Myocyte (in vitro differentiated cells): ENCODE measurements at regions not wholly inside any gene's neighbourhood (a gene's known extent, or its start where the extent isn't known, plus 50 kb on each side); places are given as distances from the start of the nearest gene placed in this dataset.
"Not testable (repeated sequence)": the region's sequence is repeated elsewhere in the genome, so short reads cannot be mapped to it uniquely, and the experiment has no call there.

Source experiments
- DNase-seq: peaks from one replicate; pipeline ENCODE4 v3.0.0-alpha.2; 2012; ENCODE audit warnings: low read depth

DNA sequence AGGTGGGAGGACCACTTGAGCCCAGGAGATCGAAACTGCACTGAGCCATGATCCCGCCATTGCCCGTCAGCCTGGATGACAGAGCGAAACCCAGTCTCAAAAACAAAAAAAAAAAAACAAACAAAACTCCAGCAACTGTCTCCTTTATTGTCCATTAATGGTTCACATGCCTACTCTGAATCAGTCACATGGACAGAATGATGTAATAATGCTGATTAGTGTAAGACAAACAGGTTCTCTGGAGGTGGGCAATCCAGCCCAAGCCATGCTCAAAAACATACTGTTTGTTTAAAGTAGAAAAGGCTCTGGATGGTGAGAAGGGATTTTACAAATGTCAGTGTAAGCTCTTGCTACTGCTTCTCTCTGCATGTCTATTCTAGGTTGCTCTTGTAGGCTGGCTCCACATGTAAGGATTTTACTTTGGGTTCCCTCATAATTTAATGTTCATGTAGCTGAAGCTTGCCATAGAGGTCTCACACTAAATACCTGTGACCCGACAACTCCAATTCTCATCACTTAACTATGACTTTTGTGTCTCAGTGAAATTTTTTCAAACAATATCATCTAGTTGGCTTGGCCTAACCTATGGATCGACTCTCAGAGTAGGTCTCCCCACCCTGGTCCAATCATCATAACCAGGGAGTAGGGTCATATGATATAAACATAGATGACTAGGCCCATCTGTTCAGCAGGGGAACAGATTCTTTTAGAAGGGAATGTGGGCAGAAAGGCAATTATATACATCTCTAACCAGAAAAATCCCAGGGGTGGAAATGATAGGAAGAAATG lies 83.9 kb upstream of the SLC39A10 start:
- no peak for DNase-seq

- no peak for DNase-seq
These were observed 86.7 kb upstream of the SLC39A10 start for GRCh38 chr2:195570329-195570728.

GRCh38 chr2:195569255-195569654 lies 87.8 kb upstream of the SLC39A10 start:
- no peak for DNase-seq

- DNase-seq: not testable (repeated sequence)
These were observed 92.3 kb upstream of the SLC39A10 start for GRCh38 chr2:195564625-195565135.

- DNase-seq: no peak
These were observed 93.0 kb upstream of the SLC39A10 start for GRCh38 chr2:195563857-195564512.

- no peak for DNase-seq
These were observed 94.2 kb upstream of the SLC39A10 start for GRCh38 chr2:195562570-195563566.

DNA sequence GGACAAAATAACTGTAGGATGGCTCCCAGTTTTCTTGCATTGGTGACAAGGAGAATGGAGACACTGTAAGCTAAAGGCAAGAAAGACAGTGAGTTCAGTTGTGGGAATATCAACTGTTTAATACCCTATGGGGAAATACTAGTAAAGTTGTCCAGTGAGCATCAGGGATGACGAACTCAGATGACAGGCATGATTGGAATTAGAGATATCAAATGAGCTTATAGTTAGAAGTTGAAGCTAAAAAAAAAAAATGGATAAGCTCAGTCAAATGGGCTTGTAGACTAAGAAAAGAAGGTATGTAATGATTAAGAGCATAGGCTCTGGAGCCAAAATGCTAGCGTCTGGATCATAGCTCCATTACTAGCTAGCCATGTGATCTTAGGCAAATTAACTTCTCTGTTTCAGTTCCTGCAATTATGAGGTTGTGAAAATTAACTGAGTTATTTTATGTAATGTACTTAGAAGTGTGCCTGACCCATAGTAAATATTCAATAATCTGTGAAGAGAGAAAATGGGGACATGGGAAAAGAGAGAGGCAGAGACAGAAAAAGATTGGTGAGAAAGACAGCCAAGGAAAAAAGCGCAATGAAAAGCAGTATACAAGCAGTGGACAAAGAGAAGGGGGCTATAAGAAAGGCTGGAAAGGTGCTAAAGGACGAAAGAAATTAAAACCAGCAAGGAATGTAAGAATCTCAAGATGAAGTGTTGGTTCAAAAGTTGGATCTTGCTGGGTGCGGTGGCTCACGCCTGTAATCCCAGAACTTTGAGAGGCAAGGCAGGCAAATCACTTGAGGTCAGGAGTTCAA lies 95.7 kb upstream of the SLC39A10 start:
- peak; percentile 30 for DNase-seq

GRCh38 chr2:195560209-195560895 lies 96.7 kb upstream of the SLC39A10 start:
- DNase-seq: no peak

DNA sequence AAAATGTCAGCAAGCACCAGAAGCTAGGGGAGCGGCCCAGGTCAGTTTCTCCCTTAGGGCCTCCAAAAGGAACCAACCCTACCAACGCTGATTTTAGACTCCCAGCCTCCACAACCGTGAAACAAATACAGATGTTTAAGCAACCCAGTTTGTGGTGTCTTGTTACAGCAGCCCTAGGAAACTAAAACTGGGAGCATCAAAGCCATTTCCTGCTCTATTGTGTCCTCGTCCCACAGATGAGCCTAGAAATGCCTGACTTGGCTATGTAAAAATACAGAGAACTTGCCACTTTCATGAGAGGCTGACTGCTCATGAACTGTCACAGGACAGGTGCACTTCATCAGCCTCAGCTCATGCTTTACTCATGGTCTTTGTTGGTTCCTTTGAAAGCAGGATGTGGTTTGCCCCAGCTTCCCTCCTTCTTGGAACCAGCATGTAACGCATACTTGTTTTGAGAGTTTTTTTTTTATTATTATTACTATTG lies 97.6 kb upstream of the SLC39A10 start:
- peak; percentile 73 for DNase-seq

DNA sequence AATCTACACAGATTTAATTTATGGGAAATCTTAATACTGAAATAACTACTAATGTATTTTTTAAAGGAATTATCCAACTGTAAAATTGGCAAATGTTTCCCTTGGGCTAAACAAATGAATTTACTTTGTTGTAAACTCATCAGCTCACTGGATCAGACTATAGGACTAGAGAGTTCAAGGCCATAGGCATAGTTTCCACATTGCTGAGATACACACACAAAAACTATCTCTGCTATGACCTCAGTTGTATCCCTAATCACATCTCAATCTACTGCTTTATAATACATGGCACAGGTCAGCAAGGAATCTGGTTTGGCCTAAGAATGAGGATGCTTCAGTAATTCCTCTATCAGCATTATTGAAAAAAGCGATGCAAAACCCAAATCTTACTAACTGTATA lies 101.1 kb upstream of the SLC39A10 start:
- no peak for DNase-seq

DNA sequence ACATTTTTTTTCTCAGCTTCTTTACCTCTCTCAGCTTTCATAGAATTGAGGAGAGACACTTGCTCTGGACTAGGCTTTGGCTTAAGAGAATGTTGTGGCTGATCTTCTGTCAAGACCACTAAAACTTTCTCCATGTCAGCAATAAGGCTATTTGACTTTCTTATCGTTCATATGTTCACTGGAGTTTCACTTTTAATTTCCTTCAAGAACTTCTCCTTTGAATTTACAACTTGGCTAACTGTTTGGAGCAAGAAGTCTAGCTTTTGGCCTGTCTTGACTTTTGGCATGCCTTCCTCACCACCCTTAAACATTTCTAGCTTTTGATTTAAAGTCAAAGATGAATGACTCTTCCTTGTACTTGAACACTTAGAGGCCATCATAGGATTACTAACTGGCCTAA lies 104.4 kb upstream of the SLC39A10 start:
- no peak for DNase-seq

DNA sequence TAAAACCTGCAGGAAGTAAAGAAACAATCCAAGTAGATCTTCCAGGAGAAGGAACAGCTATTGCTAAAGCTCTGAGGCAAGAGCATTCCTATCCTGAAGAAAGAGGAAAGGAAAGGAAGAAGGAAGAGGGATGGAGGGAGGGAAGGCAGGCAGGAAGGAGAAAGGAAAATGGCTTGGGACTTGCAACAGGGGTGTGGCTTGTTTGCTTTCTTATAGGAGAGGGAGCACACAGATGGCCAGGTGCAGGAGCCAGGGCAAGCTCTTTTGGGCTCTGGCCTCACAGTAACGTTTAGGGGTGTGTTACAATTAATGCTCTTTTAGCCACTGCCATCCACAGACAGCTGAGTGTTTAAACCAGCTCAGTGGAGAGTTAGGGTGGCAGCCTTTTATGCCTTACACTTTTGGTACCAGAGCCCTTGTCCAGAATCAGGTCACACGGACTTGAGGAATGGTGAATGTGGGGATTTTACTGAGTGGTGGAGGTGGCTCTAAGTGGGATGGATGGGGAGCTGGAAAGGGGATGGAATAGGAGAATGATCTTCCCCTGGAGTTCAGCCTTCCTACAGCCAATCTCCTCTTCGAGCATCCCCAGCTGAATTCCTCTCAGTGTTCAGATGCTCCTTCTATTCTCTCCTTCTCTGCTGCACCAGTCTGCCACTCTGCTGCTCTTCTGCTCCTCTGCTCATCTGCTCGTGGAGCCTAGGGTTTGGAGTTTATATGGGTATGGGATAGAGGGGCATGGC lies 108.7 kb upstream of the SLC39A10 start:
- no peak for DNase-seq

DNA sequence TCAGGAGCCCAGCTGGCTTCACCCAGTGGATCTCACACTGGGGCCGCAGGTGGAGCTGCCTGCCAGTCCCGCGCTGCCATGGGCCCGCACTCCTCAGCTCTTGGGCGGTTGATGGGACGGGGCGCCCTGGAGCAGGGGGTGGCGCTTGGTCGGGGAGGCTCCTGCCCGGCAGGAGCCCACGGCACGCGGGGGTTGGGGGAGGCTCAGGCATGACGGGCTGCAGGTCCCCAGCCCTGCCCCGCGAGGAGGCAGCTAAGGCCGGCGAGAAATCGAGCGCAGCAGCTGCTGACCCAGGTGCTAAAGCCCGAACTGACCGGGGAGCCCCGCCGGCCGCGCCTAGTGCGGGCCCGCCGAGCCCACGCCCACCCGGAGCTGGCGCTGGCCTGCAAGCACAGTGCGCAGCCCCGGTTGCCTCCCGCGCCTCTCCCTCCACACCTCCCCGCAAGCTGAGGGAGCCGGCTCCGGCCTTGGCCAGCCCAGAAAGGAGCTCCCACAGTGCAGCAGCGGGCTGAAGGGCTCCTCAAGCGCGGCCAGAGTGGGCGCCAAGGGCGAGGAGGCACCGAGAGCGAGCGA lies 109.7 kb upstream of the SLC39A10 start:
- DNase-seq: not testable (repeated sequence)

DNA sequence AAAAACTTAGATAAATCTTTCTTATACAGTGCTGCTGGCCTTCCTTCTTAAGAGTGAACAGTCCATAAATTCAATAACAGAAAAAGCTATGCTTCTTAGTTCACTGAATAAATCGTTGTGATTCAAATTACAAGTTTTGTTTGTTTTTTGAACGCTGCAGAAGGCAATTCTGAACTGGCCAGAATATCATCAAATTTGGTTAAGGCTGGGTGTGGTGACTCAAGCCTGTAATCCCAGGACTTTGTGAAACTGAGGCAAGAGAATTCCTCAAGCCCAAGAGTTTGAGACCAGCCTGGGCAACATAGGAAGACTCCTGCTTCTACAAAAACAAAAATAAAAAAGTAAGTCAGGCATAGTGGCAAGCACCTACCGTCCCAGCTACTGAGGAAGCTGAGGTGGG lies 111.2 kb upstream of the SLC39A10 start:
- DNase-seq: no peak

- no peak for DNase-seq
These were observed 112.8 kb upstream of the SLC39A10 start for GRCh38 chr2:195543902-195544894.

GRCh38 chr2:195543063-195543462 lies 114.0 kb upstream of the SLC39A10 start:
- no peak for DNase-seq

DNA sequence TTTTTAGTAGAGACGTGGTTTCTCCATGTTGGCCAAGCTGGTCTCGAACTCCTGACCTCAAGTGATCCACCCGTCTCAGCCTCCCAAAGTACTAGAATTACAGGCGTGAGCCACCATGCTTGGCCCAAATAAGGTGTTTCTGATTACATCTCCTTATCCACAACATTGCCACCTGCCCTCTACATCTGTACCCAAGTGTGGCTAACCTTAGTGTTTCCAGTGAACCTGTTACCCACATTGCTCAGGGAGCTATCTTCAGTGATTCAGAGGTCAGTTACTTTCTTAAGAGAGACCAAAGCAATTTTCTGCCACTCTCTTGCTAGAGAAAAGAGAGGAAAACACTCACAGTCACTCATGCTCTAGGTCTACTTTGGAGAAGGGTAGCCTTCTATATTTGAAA lies 115.0 kb upstream of the SLC39A10 start:
- no peak for DNase-seq
